ENCODE measurements at regions not wholly inside any gene's neighbourhood (a gene's known extent, or its start where the extent isn't known, plus 50 kb on each side); places are given as distances from the start of the nearest gene placed in this dataset.
A peak's percentile ranks its signal among the peaks of the same experiment; 100 is the strongest.
"Not testable (repeated sequence)": the region's sequence is repeated elsewhere in the genome, so short reads cannot be mapped to it uniquely, and the experiment has no call there.

GRCh38 chr4:131595140-131595539 lies 1554.0 kb upstream of the PCDH10 start:
- DNase-seq: no peak

DNA sequence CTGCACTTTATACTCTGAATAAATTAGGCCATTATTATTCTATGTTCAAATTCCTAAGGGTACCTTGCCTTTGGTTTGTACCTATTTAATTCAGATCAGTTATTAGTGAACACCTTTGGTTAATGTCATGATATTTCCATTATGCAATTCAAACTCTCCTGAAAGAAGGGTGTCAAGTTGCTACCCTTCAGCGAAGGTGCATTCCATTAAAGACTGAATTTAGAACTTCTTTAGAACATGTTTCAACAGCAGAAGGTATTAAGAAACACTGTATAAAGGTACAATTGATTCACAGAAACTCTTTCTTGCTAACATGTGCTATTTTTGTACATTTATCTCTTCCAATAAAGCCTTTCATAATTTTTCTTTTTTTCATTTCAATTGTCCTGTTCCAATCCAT lies 1545.4 kb upstream of the PCDH10 start:
- DNase-seq: no peak

DNA sequence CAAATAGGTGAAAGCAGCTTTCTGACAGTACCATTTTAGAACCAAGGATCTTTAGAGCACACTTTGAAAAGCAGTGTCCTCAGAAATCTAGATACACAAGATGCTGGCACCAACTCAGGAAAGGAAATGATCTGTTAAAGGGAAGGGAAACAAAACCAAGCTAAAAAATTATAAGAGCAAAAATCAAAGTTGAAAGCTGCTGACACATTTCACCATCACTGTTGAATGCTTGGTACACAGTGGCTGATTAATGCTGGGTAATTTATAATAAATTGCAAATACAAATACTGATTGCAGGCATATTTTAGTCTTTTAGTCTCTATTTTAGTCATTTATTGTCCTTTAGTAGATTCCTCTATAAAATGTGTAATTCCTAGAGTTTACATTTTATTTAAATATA lies 1540.1 kb upstream of the PCDH10 start:
- no peak for DNase-seq

DNA sequence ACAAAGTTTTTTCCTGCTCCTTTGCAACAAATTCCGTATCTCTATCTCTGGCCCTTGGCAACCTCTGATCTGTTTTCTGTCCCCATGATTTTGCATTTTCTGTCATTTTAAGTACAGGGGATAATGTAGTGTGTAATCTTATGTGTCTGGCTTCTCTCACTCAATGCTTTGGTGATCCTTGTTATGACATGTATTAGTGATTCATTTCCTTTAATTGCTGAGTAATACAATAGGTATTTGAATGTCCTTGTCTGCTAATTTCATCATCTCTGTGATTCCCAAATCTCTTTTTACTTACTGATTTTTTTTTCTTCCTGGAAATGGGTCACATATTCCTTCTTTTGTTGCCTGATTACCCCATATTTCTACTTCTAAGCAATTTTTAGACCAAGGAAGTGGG lies 1538.6 kb upstream of the PCDH10 start:
- not testable (repeated sequence) for DNase-seq

DNA sequence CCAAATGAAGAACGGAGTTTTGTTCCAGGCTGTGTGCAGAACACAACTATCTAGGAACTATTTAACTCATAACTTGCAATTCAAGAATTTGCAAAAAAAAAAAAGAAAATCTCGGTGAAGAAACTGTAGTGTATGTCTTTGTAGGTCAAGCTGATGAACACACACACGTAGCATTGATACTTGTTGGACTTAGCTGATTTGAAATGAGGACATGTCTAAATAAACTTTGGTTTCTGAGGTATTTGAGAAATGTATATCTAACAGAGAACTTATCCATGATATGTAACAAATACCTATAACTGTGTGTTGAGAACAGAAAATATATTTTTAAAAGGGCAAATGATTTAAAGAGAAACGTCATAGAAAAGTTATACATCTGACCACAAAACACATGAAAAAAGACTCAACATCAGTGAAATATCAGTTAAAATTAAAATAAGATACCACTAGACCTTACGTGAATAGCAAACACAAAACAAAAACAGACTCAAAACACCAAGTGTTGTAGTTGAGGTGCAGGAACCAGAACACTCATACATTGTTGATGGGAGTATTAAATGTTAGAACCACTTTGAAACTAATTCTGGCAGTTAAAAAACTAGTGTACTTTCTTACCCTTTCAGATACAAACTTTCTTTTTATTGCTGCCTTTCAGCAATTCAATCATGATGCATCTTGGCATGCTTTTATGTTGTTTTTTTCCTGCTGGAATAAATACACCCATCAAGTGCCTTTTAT lies 1535.8 kb upstream of the PCDH10 start:
- no peak for DNase-seq

- no peak for DNase-seq
Measured at GRCh38 chr4:131613824-131614216, 1535.3 kb upstream of the PCDH10 start.

GRCh38 chr4:131632877-131633276 lies 1516.2 kb upstream of the PCDH10 start:
- DNase-seq: no peak

- DNase-seq: no peak
Measured at GRCh38 chr4:131635191-131635590, 1513.9 kb upstream of the PCDH10 start.

DNA sequence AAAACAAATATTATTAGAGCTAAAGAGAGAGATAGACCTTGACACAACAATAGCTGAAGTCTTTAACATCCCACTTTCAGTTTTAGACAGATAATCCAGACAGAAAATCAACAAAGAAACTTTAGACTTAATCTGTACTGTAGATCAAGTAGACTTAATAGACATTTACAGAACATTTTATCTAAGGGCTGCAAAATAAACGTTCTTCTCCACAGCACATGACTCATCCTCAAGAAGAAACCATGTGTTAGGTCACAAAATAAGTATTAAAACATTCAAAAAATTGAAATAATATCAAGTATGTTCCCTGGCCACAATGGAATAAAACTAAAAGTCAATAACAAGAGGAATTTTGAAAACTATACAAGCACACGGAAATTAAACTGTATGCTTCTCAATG lies 1510.3 kb upstream of the PCDH10 start:
- no peak for DNase-seq

DNA sequence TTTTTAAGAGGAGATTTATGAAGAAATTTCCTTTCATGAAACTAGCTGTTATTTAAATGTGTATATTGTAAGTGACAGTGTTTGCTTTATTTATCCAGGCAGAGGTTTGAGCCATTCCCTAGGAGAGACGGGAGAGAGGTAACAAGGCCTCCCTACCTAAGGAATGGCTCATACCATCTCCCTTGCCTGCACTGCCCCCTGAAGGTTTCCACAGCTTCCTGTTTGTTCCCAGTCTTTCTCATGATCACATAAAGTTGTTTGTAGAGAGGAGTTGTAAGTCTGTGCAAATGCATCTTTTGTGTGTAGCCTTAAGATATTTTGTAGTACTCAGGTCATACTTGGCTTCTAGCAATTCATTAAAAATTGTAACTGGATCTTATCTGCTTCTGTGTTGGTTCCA lies 1504.5 kb upstream of the PCDH10 start:
- DNase-seq: no peak

DNA sequence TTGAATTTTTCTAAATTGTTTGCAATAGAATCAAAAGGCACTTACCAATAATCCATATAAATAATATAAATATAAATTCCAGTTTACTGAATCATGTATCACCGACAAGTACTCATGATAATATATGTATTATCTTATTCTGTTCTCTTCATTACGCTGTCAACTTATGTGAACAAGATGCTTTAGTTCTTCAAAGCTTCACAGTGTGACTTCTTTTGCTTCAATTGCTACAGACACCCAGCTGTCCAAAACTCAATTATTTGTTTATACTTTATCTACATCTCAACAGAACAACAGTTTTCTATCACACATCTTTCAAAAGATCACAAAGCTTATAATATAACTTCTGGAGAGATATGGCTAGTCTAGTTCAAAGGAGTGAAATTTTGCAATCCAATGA lies 1499.9 kb upstream of the PCDH10 start:
- no peak for DNase-seq

GRCh38 chr4:131650951-131651350 lies 1498.1 kb upstream of the PCDH10 start:
- no peak for DNase-seq

GRCh38 chr4:131683314-131683713 lies 1465.8 kb upstream of the PCDH10 start:
- not testable (repeated sequence) for DNase-seq

- DNase-seq: no peak
Measured at GRCh38 chr4:131721883-131722282, 1427.2 kb upstream of the PCDH10 start.

DNA sequence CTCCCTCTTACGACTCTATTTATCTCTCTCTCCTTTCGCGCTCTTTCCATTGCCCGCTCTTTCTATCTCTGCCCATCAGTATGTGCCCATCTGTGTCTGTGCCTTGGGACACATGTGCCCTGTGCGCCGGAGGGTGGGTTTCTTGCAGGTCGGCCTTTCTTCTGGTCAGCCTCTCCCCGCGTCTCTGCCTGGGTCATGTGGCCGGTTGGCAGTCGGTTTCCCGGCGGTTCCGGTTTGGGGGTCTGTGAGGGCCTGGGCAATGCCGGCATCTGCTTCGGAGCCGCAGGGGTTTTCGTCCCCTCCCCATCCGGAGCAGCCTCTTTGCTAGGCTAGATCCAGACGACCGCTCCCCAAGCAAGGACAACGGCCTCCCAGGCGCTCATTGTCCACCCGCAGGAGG lies 1426.0 kb upstream of the PCDH10 start:
- DNase-seq: not testable (repeated sequence)

DNA sequence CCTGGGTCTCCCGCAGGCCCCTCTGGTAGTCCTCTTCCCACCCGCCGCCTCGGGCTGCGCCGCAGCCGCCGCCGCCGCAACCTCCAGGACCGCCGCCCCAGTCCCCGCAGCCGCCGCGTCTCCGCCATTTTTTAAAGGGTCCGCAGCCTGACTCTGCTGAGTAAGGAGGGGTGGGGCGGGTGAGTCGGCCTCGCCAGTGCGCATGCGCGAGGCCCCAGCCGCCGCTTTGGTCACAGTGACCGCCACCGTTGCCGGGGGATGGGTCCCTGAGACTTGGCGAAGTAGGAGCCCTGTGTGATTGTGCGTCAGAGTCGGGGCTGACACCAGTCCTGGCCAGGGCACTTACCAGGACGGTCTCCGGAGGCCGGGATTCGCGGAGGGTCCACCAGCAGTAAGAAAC lies 1424.2 kb upstream of the PCDH10 start:
- DNase-seq: peak; percentile 51

DNA sequence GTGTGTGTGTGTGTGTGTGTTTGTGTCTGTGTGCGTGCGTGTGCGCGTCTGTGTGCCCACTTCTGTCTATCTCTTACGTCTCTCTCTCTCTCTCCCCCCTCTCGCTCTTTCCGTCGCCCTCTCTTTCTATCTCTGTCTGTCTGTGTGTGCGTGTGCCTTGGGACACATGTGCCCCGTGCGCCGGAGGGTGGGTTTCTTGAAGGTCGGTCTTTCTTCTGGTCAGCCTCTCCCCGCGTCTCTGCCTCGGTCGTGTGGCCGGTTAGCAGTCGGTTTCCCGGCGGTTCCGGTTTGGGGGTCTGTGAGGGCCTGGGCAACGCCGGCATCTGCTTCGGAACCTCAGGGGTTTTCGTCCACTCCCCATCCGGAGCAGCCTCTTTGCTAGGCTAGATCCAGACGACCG lies 1423.6 kb upstream of the PCDH10 start:
- DNase-seq: not testable (repeated sequence)

DNA sequence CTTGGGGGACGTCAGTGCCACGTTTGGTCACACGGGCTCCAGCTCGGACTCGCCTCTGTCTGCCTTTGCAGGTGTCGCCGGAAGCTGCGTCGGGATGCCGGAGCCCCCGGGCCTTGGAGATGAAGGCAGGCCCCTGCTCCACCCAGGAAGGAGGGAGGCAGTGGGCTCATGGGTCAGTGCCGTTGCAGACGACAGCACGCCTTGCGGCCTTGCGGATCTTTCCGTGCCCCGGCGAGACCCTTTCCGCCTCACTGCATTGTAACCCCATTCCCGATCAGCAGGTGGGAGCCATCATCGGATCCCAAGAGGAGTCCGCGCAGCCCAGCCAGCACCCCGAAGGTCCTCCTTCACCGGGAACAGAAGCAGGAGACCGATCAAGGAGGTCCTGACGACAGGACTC lies 1422.2 kb upstream of the PCDH10 start:
- not testable (repeated sequence) for DNase-seq

- not testable (repeated sequence) for DNase-seq
Measured at GRCh38 chr4:131727418-131727817, 1421.7 kb upstream of the PCDH10 start.

DNA sequence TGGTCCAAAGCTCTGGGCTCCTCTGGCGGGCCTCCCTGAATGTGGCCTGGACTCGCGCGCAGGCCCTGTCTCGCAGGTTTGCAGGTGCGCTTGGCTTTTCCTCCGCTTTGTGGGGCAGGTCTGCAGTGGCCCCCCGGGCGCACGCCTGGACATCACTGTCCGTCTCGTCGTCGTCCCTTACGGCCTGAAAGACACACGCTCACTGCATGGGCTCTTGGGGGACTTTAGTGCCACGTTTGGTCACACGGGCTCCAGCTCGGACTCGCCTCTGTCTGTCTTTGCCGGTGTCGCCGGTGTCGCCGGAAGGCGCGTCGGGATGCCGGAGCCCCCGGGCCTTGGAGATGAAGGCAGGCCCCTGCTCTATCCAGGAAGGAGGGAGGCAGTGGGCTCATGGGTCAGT lies 1419.9 kb upstream of the PCDH10 start:
- DNase-seq: not testable (repeated sequence)

GRCh38 chr4:131729716-131730398 lies 1419.2 kb upstream of the PCDH10 start:
- not testable (repeated sequence) for DNase-seq

DNA sequence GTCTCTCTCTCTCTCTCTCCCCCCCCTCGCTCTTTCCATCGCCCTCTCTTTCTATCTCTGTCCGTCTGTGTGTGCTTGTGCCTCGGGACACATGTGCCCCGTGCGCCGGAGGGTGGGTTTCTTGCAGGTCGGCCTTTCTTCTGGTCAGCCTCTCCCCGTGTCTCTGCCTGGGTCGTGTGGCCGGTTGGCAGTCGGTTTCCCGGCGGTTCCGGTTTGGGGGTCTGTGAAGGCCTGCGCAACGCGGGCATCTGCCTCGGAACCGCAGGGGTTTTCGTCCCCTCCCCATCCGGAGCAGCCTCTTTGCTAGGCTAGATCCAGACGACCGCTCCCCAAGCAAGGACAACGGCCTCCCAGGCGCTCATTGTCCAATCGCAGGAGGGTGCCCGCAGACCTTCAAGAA lies 1418.5 kb upstream of the PCDH10 start:
- not testable (repeated sequence) for DNase-seq

DNA sequence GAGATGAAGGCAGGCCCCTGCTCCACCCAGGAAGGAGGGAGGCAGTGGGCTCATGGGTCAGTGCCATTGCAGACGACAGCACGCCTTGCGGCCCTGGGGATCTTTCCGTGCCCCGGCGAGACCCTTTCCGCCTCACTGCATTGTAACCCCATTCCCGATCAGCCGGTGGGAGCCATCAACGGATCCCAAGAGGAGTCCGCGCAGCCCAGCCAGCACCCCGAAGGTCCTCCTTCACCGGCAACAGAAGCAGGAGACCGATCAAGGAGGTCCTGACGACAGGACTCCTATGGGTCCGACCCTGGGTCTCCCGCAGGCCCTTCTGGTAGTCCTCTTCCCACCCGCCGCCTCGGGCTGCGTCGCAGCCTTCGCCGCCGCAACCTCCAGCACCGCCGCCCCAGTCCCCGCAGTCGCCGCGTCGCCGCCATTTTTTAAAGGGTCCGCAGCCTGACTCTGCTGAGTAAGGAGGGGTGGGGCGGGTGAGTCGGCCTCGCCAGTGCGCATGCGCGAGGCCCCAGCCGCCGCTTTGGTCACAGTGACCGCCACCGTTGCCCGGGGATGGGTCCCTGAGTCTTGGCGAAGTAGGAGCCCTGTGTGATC lies 1417.0 kb upstream of the PCDH10 start:
- DNase-seq: not testable (repeated sequence)

- DNase-seq: not testable (repeated sequence)
Measured at GRCh38 chr4:131734321-131734720, 1414.8 kb upstream of the PCDH10 start.
